ENCODE measurements at regions not wholly inside any gene's neighbourhood (a gene's known extent, or its start where the extent isn't known, plus 50 kb on each side); places are given as distances from the start of the nearest gene placed in this dataset.

- no peak for TF ChIP-seq CTCF (IDR thresholded peaks at IDR 0.05)
- no peak for TF ChIP-seq POLR2A (IDR thresholded peaks at IDR 0.05)
Measured at GRCh38 chr5:125508225-125508624, 761.8 kb upstream of the ZNF608 start.
